Fibroblast of skin of scalp (primary cell): ENCODE measurements at regions not wholly inside any gene's neighbourhood (a gene's known extent, or its start where the extent isn't known, plus 50 kb on each side); places are given as distances from the start of the nearest gene placed in this dataset.

Experiments used
- DNase-seq: peaks from one replicate; pipeline ENCODE4 v3.0.0-alpha.2; 2013

DNA sequence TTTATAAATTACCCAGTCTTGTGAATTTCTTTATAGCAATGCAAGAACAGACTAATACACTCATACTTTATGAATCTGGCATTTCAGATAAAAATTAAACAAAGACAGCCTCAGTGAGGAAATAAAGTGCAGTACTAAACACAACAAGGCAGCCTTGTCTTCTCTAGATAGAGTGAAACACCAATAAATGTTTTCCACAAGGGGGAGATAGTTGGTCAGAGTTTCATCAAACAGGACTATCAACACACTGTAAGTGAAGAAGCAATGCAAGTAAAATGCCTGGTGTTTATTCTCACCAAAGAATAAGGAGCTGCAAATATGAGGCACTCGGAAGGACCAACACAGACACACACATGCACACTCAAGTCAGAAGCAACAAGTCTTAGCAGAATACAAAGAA is 62.8 kb downstream of the FAM9B start:
- DNase-seq = peak; percentile 58

GRCh38 chrX:8969378-8969777 is 64.5 kb downstream of the FAM9B start:
- DNase-seq = peak; percentile 73

DNA sequence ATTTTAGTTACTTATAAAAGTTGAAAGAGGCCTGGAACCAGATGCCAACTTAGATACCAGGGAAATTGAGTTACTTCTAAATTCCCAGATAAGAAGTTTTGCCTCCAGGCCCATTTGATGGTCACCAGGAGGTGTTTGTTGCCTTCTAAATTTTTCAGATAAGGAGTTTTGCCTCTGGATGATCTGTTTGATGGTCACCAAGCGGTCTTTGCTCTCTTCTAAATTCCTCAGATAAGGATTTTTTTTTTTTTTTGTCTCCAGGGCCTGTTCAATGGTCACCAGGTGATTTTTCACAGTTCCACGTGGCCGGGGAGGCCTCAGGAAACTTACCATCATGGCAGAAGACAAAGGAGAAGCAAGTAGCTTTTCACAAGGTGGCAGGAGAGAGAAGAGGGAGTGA is 66.5 kb downstream of the FAM9B start:
- no peak for DNase-seq

DNA sequence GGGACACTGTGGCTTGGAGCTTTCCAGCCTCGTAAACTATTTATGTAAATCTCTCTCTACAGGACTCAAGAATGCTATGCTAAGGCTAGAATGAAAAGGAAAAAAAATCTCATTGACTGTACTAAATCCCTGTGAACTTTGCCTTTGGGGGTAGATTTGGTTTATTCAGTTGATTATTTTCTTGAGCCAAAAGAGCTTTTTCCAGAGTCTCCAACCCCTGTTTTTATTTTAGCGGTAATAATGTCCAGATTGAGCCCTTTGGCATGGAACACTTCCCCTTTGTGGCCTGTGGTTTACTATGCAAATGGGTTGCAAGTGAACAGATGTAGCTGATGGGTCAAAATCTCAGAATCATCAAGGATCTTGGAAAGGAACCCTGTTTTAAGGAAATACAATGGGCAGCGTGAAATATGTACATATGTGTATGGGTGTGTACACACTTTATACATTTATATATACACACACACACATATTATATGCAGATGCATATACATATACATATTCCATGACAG is 72.9 kb downstream of the FAM9B start:
- DNase-seq = no peak

DNA sequence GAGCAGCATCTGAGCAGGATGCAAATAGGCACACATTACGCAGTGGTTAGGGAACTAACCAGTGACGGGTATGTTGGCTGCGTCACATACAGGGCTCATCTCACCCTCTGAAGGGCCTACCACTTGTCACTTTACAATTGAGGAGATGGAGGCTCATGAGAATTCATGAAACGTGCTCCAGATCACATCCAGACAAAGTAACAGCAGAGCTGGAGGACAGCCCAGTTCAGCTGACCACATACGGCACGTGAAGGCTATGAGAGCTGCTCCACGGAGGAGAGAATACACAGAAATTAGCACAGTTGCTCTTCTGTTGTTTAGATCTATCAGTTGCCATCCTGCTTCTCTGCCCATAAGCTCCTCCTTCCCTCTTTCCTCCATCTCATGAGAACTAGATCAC is 78.4 kb downstream of the FAM9B start:
- no peak for DNase-seq

DNA sequence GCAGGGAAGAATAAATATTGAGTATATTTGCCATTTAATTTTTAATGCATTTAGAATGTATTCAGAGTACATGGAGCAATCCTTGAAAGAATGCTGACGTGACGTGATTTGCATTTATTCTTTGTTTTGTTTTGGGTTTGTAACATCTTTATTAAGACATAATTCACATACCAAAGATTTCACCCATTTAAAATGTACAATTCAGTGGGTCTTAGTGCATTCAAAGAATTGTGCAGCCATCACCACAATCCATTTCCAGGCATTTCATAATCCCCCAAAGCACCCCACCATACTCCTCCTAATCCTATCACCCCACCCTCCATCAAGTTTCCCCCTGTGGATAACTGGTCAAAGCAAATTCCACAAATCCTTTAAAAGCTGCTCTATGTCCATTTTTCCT is 87.4 kb downstream of the FAM9B start:
- peak; percentile 81 for DNase-seq

DNA sequence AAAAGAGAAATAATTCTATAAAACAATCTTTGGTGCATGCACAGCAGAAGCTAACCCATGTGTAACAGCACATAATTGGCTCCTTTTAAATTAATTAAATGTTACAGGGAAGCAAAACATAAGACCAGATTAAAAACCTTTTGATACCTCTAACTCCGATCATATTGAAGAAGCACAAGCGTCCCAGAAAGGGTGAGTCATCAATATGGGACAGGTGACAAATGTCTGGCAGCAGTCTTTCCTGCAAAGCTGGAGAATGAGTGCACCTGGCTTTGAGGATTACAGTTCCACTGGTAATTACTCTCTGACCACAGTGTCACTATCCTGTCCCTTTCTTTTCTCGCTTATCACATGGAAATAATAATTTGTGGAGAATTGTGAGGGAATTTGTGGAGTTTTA is 94.6 kb downstream of the FAM9B start:
- no peak for DNase-seq

- no peak for DNase-seq
Observed at GRCh38 chrX:8927701-8928100, 106.2 kb downstream of the FAM9B start.

DNA sequence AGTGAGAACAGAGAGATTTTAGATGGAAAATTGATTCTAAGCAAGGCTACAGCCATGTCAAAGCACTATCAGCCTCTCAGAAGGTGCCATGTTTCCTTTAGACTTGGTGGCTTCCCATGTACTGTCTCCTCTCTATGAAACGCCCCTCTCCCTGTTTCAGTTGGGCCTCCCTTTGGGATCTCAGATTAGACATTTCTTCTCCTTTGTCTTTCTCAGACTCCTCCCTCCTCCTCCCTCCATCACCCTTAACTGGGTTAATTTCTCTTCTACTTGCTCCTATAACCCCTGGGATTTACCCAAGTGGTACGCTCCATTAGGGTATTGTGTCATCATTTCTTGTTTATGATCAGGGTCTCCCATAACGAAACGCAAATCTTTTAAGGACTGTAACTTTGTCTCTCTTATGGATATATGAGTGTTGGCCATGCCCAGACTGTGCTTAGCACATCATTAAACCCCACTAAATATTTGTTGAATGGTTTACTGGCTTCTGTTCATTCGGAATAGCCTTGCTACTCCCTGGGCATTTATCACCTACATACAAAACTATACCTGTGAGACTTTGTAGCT is 106.8 kb downstream of the FAM9B start:
- DNase-seq = no peak

GRCh38 chrX:8921615-8922014 is 112.3 kb downstream of the FAM9B start:
- DNase-seq = no peak

- DNase-seq = no peak
Observed at GRCh38 chrX:8919801-8920200, 114.1 kb downstream of the FAM9B start.

- no peak for DNase-seq
Observed at GRCh38 chrX:8916697-8917096, 115.5 kb upstream of the FAM9A start.

GRCh38 chrX:8914681-8915080 is 113.5 kb upstream of the FAM9A start:
- DNase-seq = no peak

- peak; percentile 39 for DNase-seq
Observed at GRCh38 chrX:8913655-8914409, 112.6 kb upstream of the FAM9A start.

DNA sequence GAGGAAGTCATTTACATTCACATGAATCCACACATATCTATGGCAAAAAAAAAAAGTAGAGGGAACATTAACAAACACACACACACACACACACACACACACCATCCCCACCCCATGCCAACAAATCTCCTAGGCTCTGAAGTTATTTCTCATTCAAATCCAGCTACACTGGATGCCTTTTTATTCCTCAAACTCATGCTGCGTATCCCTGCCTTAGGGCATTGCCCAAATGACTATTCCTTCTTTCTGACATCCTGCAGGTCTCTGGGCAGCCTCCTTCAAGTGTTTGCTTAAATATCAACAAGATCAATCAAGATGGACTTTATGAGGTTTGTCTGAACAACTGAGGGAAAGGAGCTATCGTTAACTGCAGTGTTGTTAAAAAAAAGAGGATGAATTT is 106.5 kb upstream of the FAM9A start:
- no peak for DNase-seq

DNA sequence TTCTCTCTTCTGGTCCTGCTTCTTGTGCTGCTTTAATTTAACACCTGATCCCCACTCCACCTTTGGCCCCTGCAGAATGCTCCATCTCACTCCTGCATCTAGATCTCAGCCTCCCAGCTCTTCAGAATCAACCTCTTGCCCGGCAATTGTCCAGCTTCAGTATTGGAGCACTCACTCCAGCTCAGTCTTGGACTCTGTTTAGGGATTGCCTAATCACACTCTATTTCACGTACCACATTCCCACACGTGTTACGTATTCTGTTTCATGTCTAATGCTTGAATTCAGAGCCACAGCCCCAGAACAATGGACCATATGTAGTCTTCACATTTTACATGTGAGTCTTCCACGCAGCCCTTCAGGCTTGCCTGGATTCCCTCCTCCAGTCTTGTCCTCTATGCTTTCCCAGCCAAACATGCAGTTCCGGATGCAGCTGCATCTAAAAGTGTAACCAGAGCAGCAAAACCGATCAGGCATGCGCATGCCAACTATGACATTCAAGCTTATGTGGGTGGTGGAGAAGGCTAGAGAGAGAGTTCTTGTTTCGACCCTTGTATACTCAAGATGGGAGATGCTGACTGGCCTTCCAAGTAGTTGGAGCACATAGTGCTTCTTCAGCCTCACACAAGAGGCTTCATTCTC is 105.2 kb upstream of the FAM9A start:
- DNase-seq = no peak

GRCh38 chrX:8897259-8897658 is 96.1 kb upstream of the FAM9A start:
- DNase-seq = no peak

- DNase-seq = no peak
Observed at GRCh38 chrX:8890794-8891193, 89.6 kb upstream of the FAM9A start.

- no peak for DNase-seq
Observed at GRCh38 chrX:8887004-8887403, 85.8 kb upstream of the FAM9A start.

DNA sequence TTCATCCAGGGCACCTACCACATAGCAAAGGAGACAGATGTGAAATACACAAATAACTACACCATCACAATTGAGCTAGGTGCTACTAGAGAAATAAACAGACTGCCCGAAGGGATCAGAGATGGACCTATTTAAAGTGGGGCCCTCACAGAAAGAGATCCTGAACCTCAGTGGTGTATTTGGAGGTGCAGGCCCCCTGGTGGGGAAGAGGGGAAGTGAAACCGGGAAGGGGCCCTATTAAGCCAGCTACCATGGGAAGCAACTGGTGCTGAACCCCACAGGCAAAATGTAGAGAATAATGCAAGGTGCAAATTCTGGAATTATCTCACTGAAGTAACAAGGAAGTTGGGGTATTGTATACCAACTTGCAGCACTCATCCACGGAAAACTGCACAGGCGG is 78.6 kb upstream of the FAM9A start:
- DNase-seq = no peak

- no peak for DNase-seq
Observed at GRCh38 chrX:8873956-8874355, 72.8 kb upstream of the FAM9A start.

DNA sequence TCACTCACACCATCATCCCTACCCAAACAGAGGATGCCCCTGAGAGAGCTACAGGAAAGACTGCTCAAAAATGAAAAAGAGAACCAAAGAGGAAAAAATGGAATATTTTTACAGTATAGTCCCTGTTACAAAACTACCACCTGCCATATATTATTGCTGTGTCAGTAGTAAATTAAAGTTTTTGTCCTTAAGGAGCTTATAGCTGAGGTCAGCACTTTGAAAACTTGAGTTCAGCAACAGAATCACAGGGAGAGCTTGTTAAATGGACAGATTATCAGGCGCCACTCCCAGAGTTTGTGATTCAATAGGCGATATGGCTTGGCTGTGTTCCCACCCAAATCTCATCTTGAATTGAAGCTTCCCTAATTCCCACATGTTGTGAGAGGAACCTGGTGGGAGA is 71.9 kb upstream of the FAM9A start:
- no peak for DNase-seq

- no peak for DNase-seq
Observed at GRCh38 chrX:8870411-8870810, 69.2 kb upstream of the FAM9A start.

GRCh38 chrX:8869812-8870211 is 68.6 kb upstream of the FAM9A start:
- no peak for DNase-seq
